HepG2 (cell line): ENCODE measurements at regions not wholly inside any gene's neighbourhood (a gene's known extent, or its start where the extent isn't known, plus 50 kb on each side); places are given as distances from the start of the nearest gene placed in this dataset.

ENCODE experiments used
- ATAC-seq: fragments of 200-7000 bp; cut with Tn5 transposase; 3 replicates; pipeline ENCODE4 v1.9.1; 2020; ENCODE audit warnings: mild to moderate bottlenecking, moderate library complexity
- BruUV-seq: library from RNA; stranded (reverse); fragments of 400-500 nt; replicated peaks from 2 replicates; lab custom pipeline; 2021; lab: Mats Ljungman, UMichigan
- CTCF ChIA-PET: fragments of 300-600 bp; formaldehyde crosslinking; extraction: SDS; loops from one replicate; lab custom pipeline; 2021; ENCODE audit warnings: low total read pairs, inconsistent platforms, low intra/inter-chr PET ratio; lab: Yijun Ruan, JAX
- POLR2A ChIA-PET: fragments of 350-600 bp; sonication (Branson Sonifier 250); formaldehyde crosslinking; loops from one replicate; lab custom pipeline; 2020; ENCODE audit warnings: antibody characterized with exemption, inconsistent platforms; lab: Yijun Ruan, JAX
- DNase-seq: peaks from one replicate; pipeline ENCODE4 v3.0.0-alpha.2; 2015; ENCODE audit warnings: low spot score
- FAIRE-seq: peaks from 3 replicates; lab custom pipeline; 2011; peaks lifted over from hg19 to GRCh38; lab: Jason Lieb, UNC
- H2AFZ ChIP-seq: one replicate; pipeline ENCODE4 v1.6.1; 2011; ENCODE audit warnings: low read length, inconsistent platforms
- H3K27ac ChIP-seq: fragments of 300-600 bp; 3 replicates; pipeline ENCODE4 v1.8.0; 2011; ENCODE audit warnings: mixed run types, mild to moderate bottlenecking, mixed read lengths, low read length, inconsistent platforms; ENCODE audit not compliant: insufficient read depth; ENCODE audit errors: extremely low read length
- H3K27me3 ChIP-seq, 2 experiments: fragments of 200-600 bp in 1 of 2; 2 replicates in 1 of 2; 3 replicates in 1 of 2; pipeline versions ENCODE4 v1.6.0 to v1.8.0; 2011; ENCODE audit warnings: low read length in 2 of 2, mild to moderate bottlenecking in 2 of 2, moderate library complexity in 2 of 2, inconsistent platforms in 1 of 2; ENCODE audit not compliant: insufficient read depth in 2 of 2, control insufficient read depth in 1 of 2
- H3K36me3 ChIP-seq, 2 experiments: fragments of 200-600 bp in 1 of 2; replicated peaks in 1 of 2; 2 replicates in 1 of 2; 3 replicates in 1 of 2; pipeline versions ENCODE4 v1.5.1 to v1.8.0; 2011; ENCODE audit warnings: low read length in 2 of 2, inconsistent platforms in 1 of 2; ENCODE audit not compliant: insufficient read depth in 2 of 2, control insufficient read depth in 1 of 2
- H3K4me1 ChIP-seq: 2 replicates; pipeline ENCODE4 v1.5.1; 2012; ENCODE audit warnings: low read length, inconsistent platforms; ENCODE audit not compliant: insufficient read depth
- H3K4me2 ChIP-seq: 2 replicates; pipeline ENCODE4 v1.6.0; 2011; ENCODE audit warnings: low read depth, low read length, inconsistent platforms
- H3K4me3 ChIP-seq, 3 experiments: fragments of 200-600 bp in 1 of 3; sonication (generic), shearing (Covaris generic) in 1 of 3; replicated peaks in 1 of 3; 2 replicates each; pipeline ENCODE4 v1.5.1; 2011 to 2016; ENCODE audit warnings: low read length in 3 of 3, inconsistent platforms in 2 of 3, low read depth in 2 of 3, mild to moderate bottlenecking in 2 of 3, control low read depth in 1 of 3, mixed read lengths in 1 of 3; ENCODE audit not compliant: insufficient read depth in 1 of 3
- H3K79me2 ChIP-seq: one replicate; pipeline ENCODE4 v1.6.1; 2011; ENCODE audit warnings: low read length, inconsistent platforms; ENCODE audit not compliant: insufficient read depth
- H3K9ac ChIP-seq: 2 replicates; pipeline ENCODE4 v1.6.0; 2011; ENCODE audit warnings: mild to moderate bottlenecking, low read depth, low read length, inconsistent platforms; ENCODE audit not compliant: insufficient read depth
- H3K9me3 ChIP-seq: 2 replicates; pipeline ENCODE4 v1.5.1; 2012; ENCODE audit warnings: mild to moderate bottlenecking, low read length
- H4K20me1 ChIP-seq: 2 replicates; pipeline ENCODE4 v1.6.0; 2011; ENCODE audit warnings: inconsistent platforms, mild to moderate bottlenecking, low read length, moderate library complexity; ENCODE audit not compliant: insufficient read depth
- BCL3 ChIP-seq: sonication (generic); formaldehyde crosslinking; IDR thresholded peaks from 2 replicates; pipeline ENCODE4 v1.5.1; 2020; ENCODE audit warnings: mild to moderate bottlenecking, missing genetic modification reagents, moderate library complexity
- CENPX ChIP-seq: sonication (generic); formaldehyde crosslinking; IDR thresholded peaks from 2 replicates; pipeline ENCODE4 v1.9.0; 2021; ENCODE audit warnings: mild to moderate bottlenecking, missing genetic modification reagents, moderate library complexity
- HNF1B ChIP-seq: sonication (generic); formaldehyde crosslinking; IDR thresholded peaks from 2 replicates; pipeline ENCODE4 v1.5.1; 2020; ENCODE audit warnings: mild to moderate bottlenecking, moderate library complexity, missing genetic modification reagents
- HNRNPH1 ChIP-seq: fragments of 200-400 bp; formaldehyde crosslinking; optimal IDR thresholded peaks from 2 replicates; pipeline ENCODE3; 2017; ENCODE audit warnings: mild to moderate bottlenecking, low read depth, low read length
- KLF16 ChIP-seq, 2 experiments: sonication (generic) in 1 of 2; formaldehyde crosslinking in 1 of 2; IDR thresholded peaks; 2 replicates each; pipeline versions ENCODE4 v1.6.1 to v1.8.0; 2016 to 2023; ENCODE audit warnings: missing genetic modification reagents in 2 of 2, missing compliant biosample characterization in 1 of 2
- MAX ChIP-seq: IDR thresholded peaks from 2 replicates; pipeline ENCODE4 v1.6.1; 2012; ENCODE audit warnings: inconsistent platforms
- NAIF1 ChIP-seq: sonication (generic); formaldehyde crosslinking; IDR thresholded peaks from 2 replicates; pipeline ENCODE4 v1.5.0; 2020; ENCODE audit warnings: mild to moderate bottlenecking, missing genetic modification reagents, borderline replicate concordance
- RELA ChIP-seq: sonication (generic); formaldehyde crosslinking; IDR thresholded peaks from 2 replicates; pipeline ENCODE4 v1.4.0; 2020; ENCODE audit warnings: missing genetic modification reagents
- TRAFD1 ChIP-seq: sonication (generic); formaldehyde crosslinking; IDR thresholded peaks from 2 replicates; pipeline ENCODE4 v1.5.1; 2020; ENCODE audit warnings: missing genetic modification reagents, mild to moderate bottlenecking, borderline replicate concordance
- ZMYM2 ChIP-seq: sonication (generic); formaldehyde crosslinking; IDR thresholded peaks from 2 replicates; pipeline ENCODE4 v1.8.0; 2022; ENCODE audit warnings: mild to moderate bottlenecking, missing genetic modification reagents
- ZNF20 ChIP-seq: sonication (generic); formaldehyde crosslinking; IDR thresholded peaks from 2 replicates; pipeline ENCODE4 v1.4.0; 2020; ENCODE audit warnings: mild to moderate bottlenecking, moderate library complexity, missing genetic modification reagents
- ZNF329 ChIP-seq: sonication (generic); formaldehyde crosslinking; IDR thresholded peaks from 2 replicates; pipeline ENCODE4 v1.9.0; 2021; ENCODE audit warnings: low read depth, mild to moderate bottlenecking, missing genetic modification reagents
- ZNF335 ChIP-seq: sonication (generic); formaldehyde crosslinking; IDR thresholded peaks from 2 replicates; pipeline ENCODE4 v1.4.0; 2020; ENCODE audit warnings: missing genetic modification reagents
- ZNF337 ChIP-seq: sonication (generic); formaldehyde crosslinking; IDR thresholded peaks from 2 replicates; pipeline ENCODE4 v1.5.1; 2020; ENCODE audit warnings: missing genetic modification reagents, low read depth, mild to moderate bottlenecking, borderline replicate concordance
- WGBS: methylation state at CpG from one replicate; pipeline ENCODE4 v1.1.6; 2017; ENCODE audit warnings: low lambda C conversion rate; 5-methylcytosine and 5-hydroxymethylcytosine counted together
- in situ Hi-C: cut with HindIII; loops from 2 replicates; pipeline ENCODE4 v1.10.0; 2017; ENCODE audit warnings: low pct_unique_long_range_greater_than_20kb; ENCODE audit not compliant: extremely low pct_ligation_motif_present
- intact Hi-C: fragments of 100-400 bp; cut with micrococcal nuclease; formaldehyde crosslinking; loops from one replicate; pipeline ENCODE4 v1.10.0; 2022; ENCODE audit not compliant: unreplicated experiment

- no TSS peak for BruUV-seq
- in situ Hi-C loops, result no loop called here
- Histone ChIP-seq H3K4me1 (no peaks in the 10 kb centered on the region), H3K9me3 (peaks cover 95% of the 10 kb centered on the region), H2AFZ (no peak overlapping the region), H3K36me3 (no peaks in the 10 kb centered on the region), H3K27ac (no peak overlapping the region), H3K4me2 (no peak overlapping the region), H4K20me1 (no peaks in the 10 kb centered on the region), H3K27me3 (no peaks in the 10 kb centered on the region), H3K9ac (no peak overlapping the region), H3K79me2 (no peaks in the 10 kb centered on the region), H3K4me3 (no peak overlapping the region)
- no peak for TF ChIP-seq ZMYM2 (CRISPR knock-in tag)
- TF ChIP-seq CENPX (CRISPR knock-in tag), result no peak
- TF ChIP-seq ZNF20 (CRISPR knock-in tag), result no peak
- no peak for TF ChIP-seq BCL3 (CRISPR knock-in tag)
- POLR2A ChIA-PET, result no interaction called here
- DNase-seq (no peak), ATAC-seq (no peak), FAIRE-seq (no peak)
- intact Hi-C loops, result no loop called here
- CTCF ChIA-PET, result no interaction called here
- 9% methylated on average over 8 of the region's 8 CpGs for WGBS
Observed at GRCh38 chr19:20367811-20368294, 197.7 kb downstream of the ZNF737 start.

- ChIA-PET POLR2A (no interaction called here), CTCF (no interaction called here)
- ATAC-seq (no peak), FAIRE-seq (no peak), DNase-seq (no peak)
- no peak overlapping the region for H3K4me2 ChIP-seq
- H3K4me1 ChIP-seq, result no peaks in the 10 kb centered on the region
- no peak overlapping the region for H3K9ac ChIP-seq
- H3K36me3 ChIP-seq, result no peaks in the 10 kb centered on the region
- peaks cover 89% of the 10 kb centered on the region for H3K9me3 ChIP-seq
- no peaks in the 10 kb centered on the region for H3K27me3 ChIP-seq
- 8% methylated on average over 6 of the region's 6 CpGs for WGBS
- H3K4me3 ChIP-seq, result no peak overlapping the region
- intact Hi-C loops (no loop called here), in situ Hi-C loops (no loop called here)
- BruUV-seq, result no TSS peak
- no peak overlapping the region for H2AFZ ChIP-seq
- TF ChIP-seq RELA (CRISPR knock-in tag) (no peak), ZNF335 (CRISPR knock-in tag) (no peak), ZNF329 (CRISPR knock-in tag) (no peak), ZMYM2 (CRISPR knock-in tag) (no peak), HNRNPH1 (no peak), HNF1B (CRISPR knock-in tag) (no peak), KLF16 (CRISPR knock-in tag; IDR thresholded peaks at IDR 0.05) (no peak), MAX (no peak), ZNF337 (CRISPR knock-in tag) (no peak), TRAFD1 (CRISPR knock-in tag) (no peak), NAIF1 (CRISPR knock-in tag) (no peak)
- no peaks in the 10 kb centered on the region for H3K79me2 ChIP-seq
- no peak overlapping the region for H3K27ac ChIP-seq
- no peaks in the 10 kb centered on the region for H4K20me1 ChIP-seq
Observed at GRCh38 chr19:20365146-20365545, 198.1 kb downstream of the ZNF486 start.
